Tibial nerve (tissue), 4 donors: ENCODE measurements at regions not wholly inside any gene's neighbourhood (a gene's known extent, or its start where the extent isn't known, plus 50 kb on each side); places are given as distances from the start of the nearest gene placed in this dataset.

ENCODE experiments used
- DNase-seq, 2 donors: peaks; one replicate each; pipeline ENCODE4 v3.0.0-alpha.2; 2019; ENCODE audit warnings: low spot score in 2 of 2
- H3K27ac ChIP-seq, 4 donors: fragments of 200-600 bp; sonication (generic) in 3 of 4; one replicate each; pipeline ENCODE4 v1.5.1; 2017 to 2019; ENCODE audit warnings: mild to moderate bottlenecking in 1 of 4
- H3K27me3 ChIP-seq, 2 donors: fragments of 200-600 bp; sonication (generic) in 1 of 2; one replicate each; pipeline versions ENCODE4 v1.5.1 to v1.6.0; 2017 to 2019
- H3K36me3 ChIP-seq, 3 donors: fragments of 200-600 bp; sonication (generic); one replicate each; pipeline ENCODE4 v1.5.1; 2018 to 2019
- H3K4me1 ChIP-seq, 4 donors: fragments of 200-600 bp; sonication (generic) in 3 of 4; one replicate each; pipeline ENCODE4 v1.5.1; 2017 to 2019
- H3K4me3 ChIP-seq, 4 donors: fragments of 200-600 bp; sonication (generic) in 3 of 4; one replicate each; pipeline ENCODE4 v1.5.1; 2017 to 2019; ENCODE audit warnings: mild to moderate bottlenecking in 1 of 4, moderate library complexity in 1 of 4
- H3K9me3 ChIP-seq, 4 donors: fragments of 200-600 bp; sonication (generic) in 3 of 4; one replicate each; pipeline ENCODE4 v1.5.1; 2017 to 2019
- CTCF ChIP-seq, 5 experiments: fragments of 200-600 bp in 3 of 5; fragments of 450-650 bp in 2 of 5; sonication (generic) in 3 of 5; IDR thresholded peaks; one replicate each; pipeline ENCODE4 v1.5.1; 2016 to 2019; ENCODE audit warnings: antibody characterized with exemption in 5 of 5, mild to moderate bottlenecking in 3 of 5, moderate library complexity in 2 of 5
- EP300 ChIP-seq, 2 donors: sonication (generic); formaldehyde crosslinking; IDR thresholded peaks; one replicate each; pipeline ENCODE4 v1.6.1; 2017; ENCODE audit warnings: antibody characterized with exemption in 2 of 2, mild to moderate bottlenecking in 1 of 2
- POLR2A ChIP-seq, 2 donors: fragments of 450-650 bp; IDR thresholded peaks; one replicate each; pipeline ENCODE4 v1.6.1; 2017; ENCODE audit warnings: antibody characterized with exemption in 2 of 2, mild to moderate bottlenecking in 2 of 2, moderate library complexity in 2 of 2
- WGBS, 2 donors: methylation state at CpG; one replicate each; pipeline ENCODE4 v1.1.5; 2018; 5-methylcytosine and 5-hydroxymethylcytosine counted together

- Histone ChIP-seq H3K36me3 (no peaks in the 10 kb centered on the region), H3K4me1 (no peaks in the 10 kb centered on the region), H3K9me3 (peaks cover 0 to 35% (median 8%) of the 10 kb centered on the region in 4 donors), H3K4me3 (no peak overlapping the region), H3K27ac (no peak overlapping the region), H3K27me3 (no peaks in the 10 kb centered on the region)
- 95 to 96% methylated on average over 1 of the region's 1 CpG for WGBS, 2 donors
- no peak for DNase-seq
- TF ChIP-seq EP300 (IDR thresholded peaks at IDR 0.05) (no peak), POLR2A (IDR thresholded peaks at IDR 0.05) (no peak), CTCF (IDR thresholded peaks at IDR 0.05) (no peak)
Measured at GRCh38 chr13:22412452-22412851, 741.6 kb downstream of the FGF9 start.

- H3K27ac ChIP-seq: no peak overlapping the region
- H3K4me3 ChIP-seq: no peak overlapping the region
- H3K36me3 ChIP-seq: no peaks in the 10 kb centered on the region
Measured at GRCh38 chr13:22422023-22422422, 751.1 kb downstream of the FGF9 start.

GRCh38 chr13:22422712-22423111 lies 751.8 kb downstream of the FGF9 start:
- TF ChIP-seq POLR2A (IDR thresholded peaks at IDR 0.05) (no peak), EP300 (IDR thresholded peaks at IDR 0.05) (no peak), CTCF (IDR thresholded peaks at IDR 0.05) (no peak)
- H3K9me3 ChIP-seq: no peaks in the 10 kb centered on the region
- H3K4me3 ChIP-seq: no peak overlapping the region
- H3K27me3 ChIP-seq: no peaks in the 10 kb centered on the region
- no peaks in the 10 kb centered on the region for H3K4me1 ChIP-seq
- H3K27ac ChIP-seq: no peak overlapping the region
- H3K36me3 ChIP-seq: no peaks in the 10 kb centered on the region
- DNase-seq: no peak
- 46 to 60% methylated on average over 7 of the region's 7 CpGs for WGBS, 2 donors

More at GRCh38 chr13:22422023-22422422, 751.1 kb downstream of the FGF9 start:
- Histone ChIP-seq H3K4me1 (no peaks in the 10 kb centered on the region), H3K27me3 (no peaks in the 10 kb centered on the region), H3K9me3 (no peaks in the 10 kb centered on the region)
- DNase-seq: no peak
- TF ChIP-seq CTCF (IDR thresholded peaks at IDR 0.05) (no peak), POLR2A (IDR thresholded peaks at IDR 0.05) (no peak), EP300 (IDR thresholded peaks at IDR 0.05) (no peak)

GRCh38 chr13:22423261-22423660 lies 752.4 kb downstream of the FGF9 start:
- no peak overlapping the region for H3K27ac ChIP-seq
- H3K4me3 ChIP-seq: no peak overlapping the region
- H3K36me3 ChIP-seq: no peaks in the 10 kb centered on the region
- no peak for DNase-seq
- no peak for TF ChIP-seq EP300 (IDR thresholded peaks at IDR 0.05)
- no peak for TF ChIP-seq CTCF (IDR thresholded peaks at IDR 0.05)
- TF ChIP-seq POLR2A (IDR thresholded peaks at IDR 0.05): no peak
- no peaks in the 10 kb centered on the region for H3K9me3 ChIP-seq
- H3K4me1 ChIP-seq: no peaks in the 10 kb centered on the region
- no peaks in the 10 kb centered on the region for H3K27me3 ChIP-seq
- 95 to 96% methylated on average over 1 of the region's 1 CpG for WGBS, 2 donors

GRCh38 chr13:22425087-22425486 lies 754.2 kb downstream of the FGF9 start:
- no peaks in the 10 kb centered on the region for H3K27me3 ChIP-seq
- TF ChIP-seq CTCF (IDR thresholded peaks at IDR 0.05) (no peak), EP300 (IDR thresholded peaks at IDR 0.05) (no peak), POLR2A (IDR thresholded peaks at IDR 0.05) (no peak)
- 84 to 89% methylated on average over 4 of the region's 4 CpGs for WGBS, 2 donors
- no peaks in the 10 kb centered on the region for H3K9me3 ChIP-seq
- no peak overlapping the region for H3K4me3 ChIP-seq
- no peaks in the 10 kb centered on the region for H3K36me3 ChIP-seq
- H3K4me1 ChIP-seq: no peaks in the 10 kb centered on the region
- H3K27ac ChIP-seq: no peak overlapping the region
- DNase-seq: no peak
